Chondrocyte (in vitro differentiated cells): ENCODE measurements at regions not wholly inside any gene's neighbourhood (a gene's known extent, or its start where the extent isn't known, plus 50 kb on each side); places are given as distances from the start of the nearest gene placed in this dataset.

Experiments used
- DNase-seq: peaks from one replicate; pipeline ENCODE4 v3.0.0; 2021; ENCODE audit warnings: mixed read lengths, low spot score
- H3K27ac Mint-ChIP-seq: one replicate; pipeline ENCODE4 v1.8.0; 2021; ENCODE audit warnings: mild to moderate bottlenecking, moderate library complexity, mixed read lengths; ENCODE audit not compliant: unreplicated experiment
- H3K27me3 Mint-ChIP-seq: 2 replicates; pipeline ENCODE4 v1.8.0; 2021; ENCODE audit warnings: low read depth, mixed read lengths
- H3K36me3 Mint-ChIP-seq: 2 replicates; pipeline ENCODE4 v1.8.0; 2021; ENCODE audit warnings: low read depth, mixed read lengths
- H3K4me1 Mint-ChIP-seq: 2 replicates; pipeline ENCODE4 v1.8.0; 2021; ENCODE audit warnings: low read depth, mild to moderate bottlenecking, mixed read lengths
- H3K4me3 Mint-ChIP-seq: one replicate; pipeline ENCODE4 v1.8.0; 2021; ENCODE audit warnings: mild to moderate bottlenecking, moderate library complexity, mixed read lengths; ENCODE audit not compliant: unreplicated experiment
- H3K9me3 Mint-ChIP-seq: 2 replicates; pipeline ENCODE4 v1.8.0; 2021; ENCODE audit warnings: low read depth, mixed read lengths
- CTCF ChIP-seq: fragments of 200-600 bp; sonication (generic); IDR thresholded peaks from 2 replicates; pipeline ENCODE4 v1.5.0; 2021; ENCODE audit warnings: antibody characterized with exemption, mild to moderate bottlenecking, moderate library complexity

DNA sequence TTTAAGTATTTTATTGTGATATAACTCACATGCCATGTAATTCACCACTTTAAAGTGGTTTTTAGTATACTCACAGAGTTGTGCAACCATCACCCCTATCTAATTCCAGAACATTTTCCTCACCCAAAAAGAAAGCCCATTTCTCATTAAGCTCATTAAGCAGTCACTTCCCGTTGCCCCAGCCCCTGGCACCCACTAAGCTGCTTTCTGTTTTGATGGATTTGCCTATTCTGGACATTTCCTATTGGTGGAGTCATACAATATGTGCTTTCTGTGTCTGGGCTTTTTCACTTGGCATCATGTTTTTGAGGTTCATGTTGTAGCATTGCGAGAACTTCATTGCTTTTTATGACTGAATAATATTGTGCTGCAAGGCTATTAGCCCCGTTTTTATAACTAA, 66.0 kb downstream of the ARL6IP4 start:
- no peak for TF ChIP-seq CTCF
- DNase-seq: peak; percentile 2
- Mint-ChIP-seq H3K4me3 (no peak overlapping the region), H3K4me1 (peaks cover 19% of the 10 kb centered on the region), H3K9me3 (no peaks in the 10 kb centered on the region), H3K27ac (no peak overlapping the region), H3K27me3 (no peaks in the 10 kb centered on the region), H3K36me3 (no peaks in the 10 kb centered on the region)

- Mint-ChIP-seq H3K4me1 (peaks cover 19% of the 10 kb centered on the region), H3K9me3 (no peaks in the 10 kb centered on the region), H3K27ac (no peak overlapping the region), H3K36me3 (no peaks in the 10 kb centered on the region), H3K4me3 (no peak overlapping the region), H3K27me3 (no peaks in the 10 kb centered on the region)
- DNase-seq: peak; percentile 59
- TF ChIP-seq CTCF: no peak
These were observed 65.2 kb downstream of the ARL6IP4 start for GRCh38 chr12:123045678-123046077.

- DNase-seq: peak; percentile 29
These were observed 63.9 kb downstream of the ARL6IP4 start for GRCh38 chr12:123044351-123044750.

DNA sequence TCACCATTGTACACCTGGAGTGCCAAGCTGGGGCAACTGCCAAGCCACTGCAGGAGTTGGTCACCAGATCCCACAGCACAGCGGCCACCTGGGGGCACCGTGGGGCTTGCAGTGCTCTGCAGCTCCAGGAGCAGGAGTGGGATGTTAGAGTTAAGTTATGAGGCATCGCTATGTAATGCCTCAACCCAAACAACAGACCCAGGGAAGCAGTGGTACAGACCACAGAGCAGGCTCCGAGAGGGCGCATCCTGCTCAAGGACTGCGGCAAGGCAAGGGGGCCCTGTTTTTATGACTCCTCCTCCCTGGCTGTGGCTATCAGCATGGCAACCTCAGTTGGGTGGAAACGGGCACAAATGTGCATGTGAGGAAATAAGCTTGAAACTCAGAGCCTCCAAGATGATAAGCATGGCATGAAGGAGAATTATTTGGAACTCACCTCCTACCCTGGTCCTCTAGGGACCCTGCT, 63.1 kb downstream of the ARL6IP4 start:
- peak; percentile 92 for DNase-seq
- peak overlapping the region; percentile 69 for H3K27ac Mint-ChIP-seq
- H3K36me3 Mint-ChIP-seq: no peaks in the 10 kb centered on the region
- H3K9me3 Mint-ChIP-seq: no peaks in the 10 kb centered on the region
- TF ChIP-seq CTCF: peak; percentile 90
- H3K4me3 Mint-ChIP-seq: no peak overlapping the region
- H3K27me3 Mint-ChIP-seq: no peaks in the 10 kb centered on the region
- H3K4me1 Mint-ChIP-seq: peaks cover 14% of the 10 kb centered on the region

More at GRCh38 chr12:123044351-123044750, 63.9 kb downstream of the ARL6IP4 start:
- Mint-ChIP-seq H3K36me3 (no peaks in the 10 kb centered on the region), H3K4me1 (peaks cover 14% of the 10 kb centered on the region), H3K4me3 (no peak overlapping the region), H3K27me3 (no peaks in the 10 kb centered on the region), H3K27ac (no peak overlapping the region), H3K9me3 (no peaks in the 10 kb centered on the region)
- no peak for TF ChIP-seq CTCF

- Mint-ChIP-seq H3K4me1 (peaks cover 12% of the 10 kb centered on the region), H3K27me3 (no peaks in the 10 kb centered on the region), H3K9me3 (no peaks in the 10 kb centered on the region), H3K4me3 (no peak overlapping the region), H3K27ac (no peak overlapping the region), H3K36me3 (no peaks in the 10 kb centered on the region)
- TF ChIP-seq CTCF: no peak
- DNase-seq: peak; percentile 27
These were observed 62.4 kb downstream of the ARL6IP4 start for GRCh38 chr12:123042833-123043232.
